Upper lobe of right lung (tissue), 1 donor: ENCODE measurements at regions not wholly inside any gene's neighbourhood (a gene's known extent, or its start where the extent isn't known, plus 50 kb on each side); places are given as distances from the start of the nearest gene placed in this dataset.

Source experiments
- ATAC-seq: fragments of 200-7000 bp; cut with Tn5 transposase; one replicate; pipeline ENCODE4 v1.9.1; 2020; ENCODE audit warnings: mild to moderate bottlenecking, moderate library complexity
- DNase-seq: peaks from one replicate; pipeline ENCODE4 v3.0.0-alpha.2; 2020
- H3K27ac ChIP-seq: fragments of 200-600 bp; one replicate; pipeline ENCODE4 v1.8.0; 2022
- H3K27me3 ChIP-seq: fragments of 200-600 bp; one replicate; pipeline ENCODE4 v1.8.0; 2022; ENCODE audit warnings: mild to moderate bottlenecking
- H3K36me3 ChIP-seq: fragments of 200-600 bp; one replicate; pipeline ENCODE4 v1.8.0; 2022
- H3K4me1 ChIP-seq: fragments of 200-600 bp; one replicate; pipeline ENCODE4 v1.8.0; 2022
- H3K4me3 ChIP-seq: fragments of 200-600 bp; one replicate; pipeline ENCODE4 v1.8.0; 2022; ENCODE audit warnings: mild to moderate bottlenecking
- H3K9me3 ChIP-seq: fragments of 200-600 bp; one replicate; pipeline ENCODE4 v1.8.0; 2022
- CTCF ChIP-seq: fragments of 200-600 bp; IDR thresholded peaks from one replicate; pipeline ENCODE4 v1.8.0; 2022; ENCODE audit warnings: antibody characterized with exemption
- intact Hi-C: fragments of 100-400 bp; cut with DNase I; formaldehyde crosslinking; loops from one replicate; pipeline ENCODE4 v1.11.0; 2022
- donor health status: DM: no; HTN: yes; CAD: no; lungs with severe emphysema.

- Histone ChIP-seq H3K36me3 (no peaks in the 10 kb centered on the region), H3K9me3 (no peaks in the 10 kb centered on the region), H3K27me3 (no peaks in the 10 kb centered on the region), H3K4me1 (peaks cover 34% of the 10 kb centered on the region), H3K4me3 (no peak overlapping the region), H3K27ac (peak overlapping the region; percentile 30)
- intact Hi-C loops: no loop called here
- no peak for TF ChIP-seq CTCF
- DNase-seq: no peak
- peak; percentile 10 for ATAC-seq
Observed at GRCh38 chr15:66646308-66646707, 55.7 kb upstream of the SMAD6 start.

- Histone ChIP-seq H3K4me3 (no peak overlapping the region), H3K27me3 (no peaks in the 10 kb centered on the region), H3K9me3 (no peaks in the 10 kb centered on the region), H3K27ac (peak overlapping the region; percentile 72), H3K4me1 (peaks cover 34% of the 10 kb centered on the region), H3K36me3 (no peaks in the 10 kb centered on the region)
- TF ChIP-seq CTCF: no peak
- no peak for ATAC-seq
- DNase-seq: no peak
- intact Hi-C loops: no loop called here
Observed at GRCh38 chr15:66646799-66647198, 55.2 kb upstream of the SMAD6 start.

GRCh38 chr15:66647358-66647757 lies 54.7 kb upstream of the SMAD6 start:
- no peak for DNase-seq
- peak overlapping the region; percentile 72 for H3K27ac ChIP-seq
- peak overlapping the region; percentile 5 for H3K4me3 ChIP-seq
- H3K27me3 ChIP-seq: no peaks in the 10 kb centered on the region
- H3K36me3 ChIP-seq: no peaks in the 10 kb centered on the region
- intact Hi-C loops: no loop called here
- no peak for TF ChIP-seq CTCF
- H3K4me1 ChIP-seq: peaks cover 34% of the 10 kb centered on the region
- H3K9me3 ChIP-seq: no peaks in the 10 kb centered on the region
- ATAC-seq: peak; percentile 41

- no peak overlapping the region for H3K27ac ChIP-seq
Observed at GRCh38 chr15:66648588-66648987, 53.4 kb upstream of the SMAD6 start.

GRCh38 chr15:66649235-66649984 lies 52.6 kb upstream of the SMAD6 start:
- no peak overlapping the region for H3K4me3 ChIP-seq
- no peaks in the 10 kb centered on the region for H3K27me3 ChIP-seq
- H3K9me3 ChIP-seq: no peaks in the 10 kb centered on the region
- peaks cover 34% of the 10 kb centered on the region for H3K4me1 ChIP-seq
- TF ChIP-seq CTCF: no peak
- H3K27ac ChIP-seq: no peak overlapping the region
- DNase-seq (no peak), ATAC-seq (no peak)
- H3K36me3 ChIP-seq: no peaks in the 10 kb centered on the region
- intact Hi-C loops: no loop called here

More at GRCh38 chr15:66648588-66648987, 53.4 kb upstream of the SMAD6 start:
- no peak overlapping the region for H3K4me3 ChIP-seq
- intact Hi-C loops: no loop called here
- peaks cover 34% of the 10 kb centered on the region for H3K4me1 ChIP-seq
- DNase-seq (no peak), ATAC-seq (no peak)
- no peaks in the 10 kb centered on the region for H3K36me3 ChIP-seq
- TF ChIP-seq CTCF: no peak
- no peaks in the 10 kb centered on the region for H3K27me3 ChIP-seq
- no peaks in the 10 kb centered on the region for H3K9me3 ChIP-seq
